ENCODE measurements at regions not wholly inside any gene's neighbourhood (a gene's known extent, or its start where the extent isn't known, plus 50 kb on each side); places are given as distances from the start of the nearest gene placed in this dataset.
A peak's percentile ranks its signal among the peaks of the same experiment; 100 is the strongest.
"Not testable (repeated sequence)": the region's sequence is repeated elsewhere in the genome, so short reads cannot be mapped to it uniquely, and the experiment has no call there.

DNA sequence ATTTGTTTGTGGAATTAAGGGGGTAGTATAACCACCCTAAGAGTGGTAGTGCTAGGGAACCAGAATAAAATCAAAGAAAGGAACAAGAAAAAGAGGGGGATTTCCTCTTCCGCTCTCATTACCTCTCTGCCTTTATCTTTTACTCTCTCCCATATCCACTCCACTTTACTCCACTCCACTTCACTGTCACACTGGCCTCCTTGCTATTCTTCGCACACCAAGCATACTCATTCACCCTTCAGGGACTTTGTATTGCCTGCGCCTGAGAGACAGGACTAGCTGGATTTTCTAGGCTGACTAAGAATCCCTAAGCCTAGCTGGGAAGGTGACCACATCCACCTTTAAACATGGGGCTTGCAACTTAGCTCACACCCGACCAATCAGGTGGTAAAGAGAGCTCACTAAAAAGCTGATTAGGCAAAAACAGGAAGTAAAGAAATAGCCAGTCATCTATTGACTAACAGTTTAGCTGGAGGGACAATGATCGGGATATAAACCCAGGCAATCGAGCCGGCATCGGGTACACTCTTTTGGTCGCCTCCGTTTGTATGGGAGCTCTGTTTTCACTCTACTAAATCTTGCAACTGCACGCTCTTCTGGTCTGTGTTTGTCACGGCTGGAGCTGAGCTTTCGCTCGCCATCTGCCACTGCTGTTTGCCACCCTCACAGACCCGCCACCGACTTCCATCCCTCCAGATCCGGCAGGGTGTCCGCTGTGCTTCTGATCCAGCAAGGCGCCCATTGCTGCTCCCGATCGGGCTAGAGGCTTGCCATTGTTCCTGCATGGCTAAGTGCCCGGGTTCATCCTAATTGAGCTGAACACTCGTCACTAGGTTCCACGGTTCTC, 121.8 kb downstream of the FAM170A start:
- Mint-ChIP-seq H3K36me3 (ENCODE audit: insufficient read depth, unreplicated experiment) (no peaks in the 10 kb centered on the region), H3K27me3 (ENCODE audit: insufficient read depth, unreplicated experiment) (no peaks in the 10 kb centered on the region), H3K4me1 (ENCODE audit: insufficient read depth, unreplicated experiment) (peaks cover 11% of the 10 kb centered on the region), H3K9me3 (ENCODE audit: unreplicated experiment) (no peaks in the 10 kb centered on the region), H3K4me3 (ENCODE audit: unreplicated experiment) (no peak overlapping the region), H3K27ac (ENCODE audit: low read depth, unreplicated experiment) (no peak overlapping the region)
- intact Hi-C loops (cut with micrococcal nuclease) = no loop called here
- CTCF ChIA-PET = interaction anchor here (0.6 to 1.8 kb wide), 8 partner anchors 10 to 729 kb away, joined by 3 to 10 read pairs (median 4); no protein-coding TSS in a partner anchor
- TF ChIP-seq, protein P1, sequence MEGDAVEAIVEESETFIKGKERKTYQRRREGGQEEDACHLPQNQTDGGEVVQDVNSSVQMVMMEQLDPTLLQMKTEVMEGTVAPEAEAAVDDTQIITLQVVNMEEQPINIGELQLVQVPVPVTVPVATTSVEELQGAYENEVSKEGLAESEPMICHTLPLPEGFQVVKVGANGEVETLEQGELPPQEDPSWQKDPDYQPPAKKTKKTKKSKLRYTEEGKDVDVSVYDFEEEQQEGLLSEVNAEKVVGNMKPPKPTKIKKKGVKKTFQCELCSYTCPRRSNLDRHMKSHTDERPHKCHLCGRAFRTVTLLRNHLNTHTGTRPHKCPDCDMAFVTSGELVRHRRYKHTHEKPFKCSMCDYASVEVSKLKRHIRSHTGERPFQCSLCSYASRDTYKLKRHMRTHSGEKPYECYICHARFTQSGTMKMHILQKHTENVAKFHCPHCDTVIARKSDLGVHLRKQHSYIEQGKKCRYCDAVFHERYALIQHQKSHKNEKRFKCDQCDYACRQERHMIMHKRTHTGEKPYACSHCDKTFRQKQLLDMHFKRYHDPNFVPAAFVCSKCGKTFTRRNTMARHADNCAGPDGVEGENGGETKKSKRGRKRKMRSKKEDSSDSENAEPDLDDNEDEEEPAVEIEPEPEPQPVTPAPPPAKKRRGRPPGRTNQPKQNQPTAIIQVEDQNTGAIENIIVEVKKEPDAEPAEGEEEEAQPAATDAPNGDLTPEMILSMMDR (IDR thresholded peaks at IDR 0.05; ENCODE audit: unreplicated experiment) = no peak
- no TSS peak for BruUV-seq (replicated peaks)
- POLR2A ChIA-PET = interaction anchor here (1.1 kb wide), 1 partner anchor 52 kb away, joined by 4 read pairs; no protein-coding TSS in a partner anchor
- no peak for DNase-seq (ENCODE audit: unreplicated experiment)

DNA sequence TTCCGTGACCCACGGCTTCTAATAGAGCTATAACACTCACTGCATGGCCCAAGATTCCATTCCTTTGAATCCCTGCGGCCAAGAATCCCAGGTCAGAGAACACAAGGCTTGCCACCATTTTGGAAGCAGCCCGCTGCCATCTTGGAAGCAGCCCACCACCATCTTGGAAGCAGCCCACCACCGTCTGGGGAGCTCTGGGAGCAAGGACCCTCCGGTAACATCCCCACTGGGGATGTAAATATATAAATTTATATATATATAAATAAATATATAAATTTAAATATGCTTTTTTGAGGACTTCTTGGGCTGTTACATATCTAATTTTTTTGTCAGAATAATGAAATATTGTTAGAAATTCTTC, 122.4 kb downstream of the FAM170A start:
- ChIA-PET CTCF (interaction anchor here (0.6 to 1.8 kb wide), 6 partner anchors 10 to 340 kb away, joined by 3 to 10 read pairs (median 6); no protein-coding TSS in a partner anchor), POLR2A (no interaction called here)
- BruUV-seq (replicated peaks) = no TSS peak
- H3K4me3 Mint-ChIP-seq (ENCODE audit: unreplicated experiment) = no peak overlapping the region
- intact Hi-C loops (cut with micrococcal nuclease) = no loop called here
- TF ChIP-seq, protein P1 (IDR thresholded peaks at IDR 0.05; ENCODE audit: unreplicated experiment) = no peak
- no peaks in the 10 kb centered on the region for H3K9me3 Mint-ChIP-seq (ENCODE audit: unreplicated experiment)
- H3K36me3 Mint-ChIP-seq (ENCODE audit: insufficient read depth, unreplicated experiment) = no peaks in the 10 kb centered on the region
- DNase-seq (ENCODE audit: unreplicated experiment) = no peak
- H3K4me1 Mint-ChIP-seq (ENCODE audit: insufficient read depth, unreplicated experiment) = peaks cover 11% of the 10 kb centered on the region
- H3K27ac Mint-ChIP-seq (ENCODE audit: low read depth, unreplicated experiment) = no peak overlapping the region
- H3K27me3 Mint-ChIP-seq (ENCODE audit: insufficient read depth, unreplicated experiment) = no peaks in the 10 kb centered on the region

DNA sequence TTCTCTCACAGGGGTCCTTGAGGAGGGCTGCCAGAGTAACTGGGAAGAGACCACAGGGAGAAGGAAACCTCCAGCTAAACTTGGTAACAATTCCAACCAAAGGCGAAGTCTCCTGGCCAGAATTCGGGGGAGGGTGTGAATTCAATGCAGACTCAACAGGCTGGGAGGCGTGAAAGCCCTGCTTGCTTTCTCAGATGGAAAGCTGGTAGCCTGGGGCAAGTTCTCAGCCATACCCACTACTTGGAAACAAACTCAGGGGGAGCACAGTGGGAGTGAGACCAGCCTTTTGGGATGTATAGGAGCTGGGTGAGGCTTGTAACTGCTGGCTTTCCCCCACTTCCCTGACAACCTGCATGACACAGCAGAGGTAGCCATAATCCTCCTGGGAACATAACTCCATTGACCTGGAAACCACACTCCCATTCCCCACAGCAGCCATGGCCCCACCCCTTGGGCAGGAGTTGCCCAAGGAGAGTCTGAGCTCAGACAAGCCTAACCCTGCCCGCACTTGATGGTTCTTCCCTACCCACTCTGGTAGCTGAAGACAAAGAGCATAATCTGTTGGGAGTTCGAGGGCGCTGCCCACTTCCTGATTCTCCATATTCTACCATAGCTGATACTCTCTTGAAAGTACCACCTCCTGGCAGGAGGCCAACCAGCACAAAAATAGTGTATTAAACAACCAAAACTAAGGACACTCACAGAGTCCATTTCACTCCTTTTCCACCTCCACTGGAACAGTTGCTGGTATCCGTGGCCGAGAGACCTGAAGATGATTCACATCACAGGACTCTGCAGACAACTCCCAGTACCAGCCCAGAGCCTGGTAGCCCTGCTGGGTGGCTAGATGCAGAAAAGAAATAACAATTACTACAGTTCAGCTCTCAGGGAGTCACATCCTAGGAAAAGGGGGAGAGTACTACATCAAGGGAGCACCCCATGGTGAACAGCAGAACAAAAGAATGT, 123.8 kb downstream of the FAM170A start:
- CTCF ChIA-PET = interaction anchor here (0.6 to 1.2 kb wide), 6 partner anchors 18 to 796 kb away, joined by 3 to 7 read pairs (median 3); partner anchors contain the start of gene DTWD2
- no TSS peak for BruUV-seq (replicated peaks)
- Mint-ChIP-seq H3K4me3 (ENCODE audit: unreplicated experiment) (no peak overlapping the region), H3K4me1 (ENCODE audit: insufficient read depth, unreplicated experiment) (peaks cover 11% of the 10 kb centered on the region), H3K27ac (ENCODE audit: low read depth, unreplicated experiment) (peak overlapping the region; percentile 43), H3K36me3 (ENCODE audit: insufficient read depth, unreplicated experiment) (no peaks in the 10 kb centered on the region), H3K27me3 (ENCODE audit: insufficient read depth, unreplicated experiment) (no peaks in the 10 kb centered on the region), H3K9me3 (ENCODE audit: unreplicated experiment) (no peaks in the 10 kb centered on the region)
- POLR2A ChIA-PET = interaction anchor here (0.7 to 1.5 kb wide), 2 partner anchors 7 to 65 kb away, joined by 3 to 4 read pairs; no protein-coding TSS in a partner anchor
- TF ChIP-seq, protein P1 (IDR thresholded peaks at IDR 0.05; ENCODE audit: unreplicated experiment) = no peak
- intact Hi-C loops (cut with micrococcal nuclease) = no loop called here
- DNase-seq (ENCODE audit: unreplicated experiment) = peak; percentile 30

DNA sequence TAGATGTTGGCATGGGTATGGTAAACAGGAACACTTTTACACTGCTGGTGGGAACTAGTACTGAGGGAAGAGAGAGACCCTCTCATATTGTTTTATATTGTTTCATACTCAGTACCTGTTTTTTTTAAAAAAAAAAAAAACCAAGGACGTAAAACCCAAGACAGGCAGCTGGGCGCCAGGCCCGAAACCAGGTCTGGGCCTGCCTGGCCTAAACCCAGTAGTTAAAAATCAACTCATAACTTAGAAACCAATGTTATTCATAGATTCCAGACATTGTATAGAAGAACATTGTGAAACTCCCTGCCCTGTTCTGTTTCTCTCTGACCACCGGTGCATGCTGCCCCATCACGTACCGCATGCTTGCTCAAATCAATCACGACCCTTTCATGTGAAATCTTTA, 125.5 kb downstream of the FAM170A start:
- H3K4me3 Mint-ChIP-seq (ENCODE audit: unreplicated experiment); H3K9me3 Mint-ChIP-seq (ENCODE audit: unreplicated experiment); DNase-seq (ENCODE audit: unreplicated experiment); intact Hi-C loops (cut with micrococcal nuclease); BruUV-seq (replicated peaks); H3K27me3 Mint-ChIP-seq (ENCODE audit: insufficient read depth, unreplicated experiment); H3K36me3 Mint-ChIP-seq (ENCODE audit: insufficient read depth, unreplicated experiment): not testable (repeated sequence)
- ChIA-PET POLR2A (interaction anchor here (0.6 to 1.5 kb wide), 2 partner anchors 9 to 118 kb away, joined by 3 read pairs; no protein-coding TSS in a partner anchor), CTCF (interaction anchor here (0.6 kb wide), 2 partner anchors 89 to 713 kb away, joined by 3 read pairs; no protein-coding TSS in a partner anchor)
- Mint-ChIP-seq H3K4me1 (ENCODE audit: insufficient read depth, unreplicated experiment) (peaks cover 11% of the 10 kb centered on the region), H3K27ac (ENCODE audit: low read depth, unreplicated experiment) (peak overlapping the region; percentile 43)
